GM06990 (cell line): ENCODE measurements at regions not wholly inside any gene's neighbourhood (a gene's known extent, or its start where the extent isn't known, plus 50 kb on each side); places are given as distances from the start of the nearest gene placed in this dataset.

Experiments used
- DNase-seq: peaks from one replicate; pipeline ENCODE4 v3.0.0-alpha.2; 2011; ENCODE audit not compliant: insufficient read length; ENCODE audit errors: extremely low read depth
- H3K27me3 ChIP-seq: replicated peaks from 2 replicates; pipeline ENCODE4 v1.6.0; 2011; ENCODE audit warnings: low read length; ENCODE audit not compliant: control insufficient read depth, insufficient read depth
- H3K36me3 ChIP-seq: 2 replicates; pipeline ENCODE4 v1.5.1; 2011; ENCODE audit warnings: low read length; ENCODE audit not compliant: control insufficient read depth, insufficient read depth
- H3K4me3 ChIP-seq: replicated peaks from 2 replicates; pipeline ENCODE4 v1.5.1; 2011; ENCODE audit warnings: low read depth, mild to moderate bottlenecking, control low read depth, low read length
- CTCF ChIP-seq: IDR thresholded peaks from 2 replicates; pipeline ENCODE4 v1.5.1; 2011; ENCODE audit warnings: low read length, control low read depth, mild to moderate bottlenecking, inconsistent platforms; ENCODE audit not compliant: insufficient read depth, poor library complexity, severe bottlenecking

GRCh38 chr17:79221597-79221996, 147.0 kb downstream of the ENGASE start:
- no peak for TF ChIP-seq CTCF

GRCh38 chr17:79220713-79221291, 146.2 kb downstream of the ENGASE start:
- Histone ChIP-seq H3K36me3 (no peaks in the 10 kb centered on the region), H3K4me3 (no peak overlapping the region), H3K27me3 (peaks cover 3% of the 10 kb centered on the region)
- TF ChIP-seq CTCF = no peak
- DNase-seq = no peak

More at GRCh38 chr17:79221597-79221996, 147.0 kb downstream of the ENGASE start:
- DNase-seq = no peak
- Histone ChIP-seq H3K27me3 (peaks cover 3% of the 10 kb centered on the region), H3K36me3 (no peaks in the 10 kb centered on the region), H3K4me3 (no peak overlapping the region)

DNA sequence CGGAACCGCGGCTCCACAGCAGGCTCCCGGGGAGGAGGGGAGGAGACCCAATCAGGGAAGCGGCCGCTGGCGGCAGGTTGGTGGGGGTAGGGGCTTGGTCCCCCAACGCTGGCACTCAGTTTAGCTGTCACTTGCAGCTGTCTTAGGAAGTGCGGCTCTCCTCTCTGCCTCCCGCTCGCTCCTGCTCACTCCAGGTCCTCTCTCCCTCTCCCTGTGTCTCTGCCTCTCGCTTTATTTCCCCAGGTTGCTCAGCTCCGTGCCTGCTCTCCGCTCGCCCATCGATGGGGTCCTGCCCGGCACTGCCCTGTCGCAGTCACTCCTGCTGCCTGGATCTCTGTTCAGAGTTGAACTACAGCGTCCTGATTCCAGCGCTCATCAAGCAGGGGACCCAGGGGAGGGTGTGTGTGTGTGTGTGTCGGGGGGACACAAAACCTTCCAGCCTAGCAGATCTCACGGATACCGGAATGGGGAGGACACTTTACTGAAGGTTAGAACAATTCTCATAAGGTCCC, 145.6 kb downstream of the ENGASE start:
- Histone ChIP-seq H3K36me3 (no peaks in the 10 kb centered on the region), H3K4me3 (no peak overlapping the region), H3K27me3 (peaks cover 6% of the 10 kb centered on the region)
- no peak for TF ChIP-seq CTCF
- no peak for DNase-seq

GRCh38 chr17:79219208-79219935, 144.7 kb downstream of the ENGASE start:
- H3K36me3 ChIP-seq = no peaks in the 10 kb centered on the region
- TF ChIP-seq CTCF = no peak
- DNase-seq = no peak
- peaks cover 7% of the 10 kb centered on the region for H3K27me3 ChIP-seq
- H3K4me3 ChIP-seq = no peak overlapping the region

DNA sequence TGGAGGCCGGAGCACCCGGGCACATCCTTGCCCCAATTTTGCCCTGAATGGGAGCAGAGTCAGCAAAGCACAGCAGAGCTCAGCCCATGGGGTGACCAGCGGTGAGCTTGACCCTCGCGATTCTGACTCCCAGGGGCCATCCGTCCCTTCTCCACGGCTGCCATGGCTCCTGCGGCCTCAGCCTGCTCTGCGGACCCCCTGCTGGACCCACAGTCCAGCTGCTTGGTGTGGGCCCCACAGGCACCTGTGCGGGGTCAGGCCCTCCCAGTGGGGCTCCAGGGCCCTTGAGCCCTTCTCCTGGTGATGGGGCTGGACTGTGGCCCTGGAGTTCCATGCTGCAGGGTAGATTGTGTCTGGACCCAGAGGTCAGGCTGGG, 144.2 kb downstream of the ENGASE start:
- no peaks in the 10 kb centered on the region for H3K36me3 ChIP-seq
- TF ChIP-seq CTCF = no peak
- H3K27me3 ChIP-seq = peaks cover 7% of the 10 kb centered on the region
- no peak overlapping the region for H3K4me3 ChIP-seq
- DNase-seq = no peak
